Activated naive CD4-positive, alpha-beta T cell treated with anti-CD3 and anti-CD28 coated beads for 36 hours (primary cell): ENCODE measurements at regions not wholly inside any gene's neighbourhood (a gene's known extent, or its start where the extent isn't known, plus 50 kb on each side); places are given as distances from the start of the nearest gene placed in this dataset.
A peak's percentile ranks its signal among the peaks of the same experiment; 100 is the strongest.

ENCODE experiments used
- CTCF ChIA-PET: fragments of 350-600 bp; sonication (Branson Sonifier 250); formaldehyde crosslinking; loops from one replicate; lab custom pipeline; 2021; ENCODE audit warnings: antibody characterized with exemption; lab: Charles Lee
- DNase-seq: peaks from one replicate; pipeline ENCODE4 v3.0.0-alpha.2; 2020
- H3K27ac Mint-ChIP-seq: one replicate; pipeline ENCODE4 v1.8.0; 2021; ENCODE audit warnings: mild to moderate bottlenecking, mixed read lengths
- H3K27me3 Mint-ChIP-seq: one replicate; pipeline ENCODE4 v1.8.0; 2021; ENCODE audit warnings: low read depth, mixed read lengths
- H3K36me3 Mint-ChIP-seq: one replicate; pipeline ENCODE4 v1.8.0; 2021; ENCODE audit warnings: low read depth, mixed read lengths
- H3K4me1 Mint-ChIP-seq: one replicate; pipeline ENCODE4 v1.8.0; 2021; ENCODE audit warnings: low read depth, mixed read lengths
- H3K4me3 Mint-ChIP-seq: one replicate; pipeline ENCODE4 v1.8.0; 2021; ENCODE audit warnings: mild to moderate bottlenecking, moderate library complexity, mixed read lengths
- H3K9me3 Mint-ChIP-seq: one replicate; pipeline ENCODE4 v1.8.0; 2021; ENCODE audit warnings: mixed read lengths
- intact Hi-C: fragments of 100-400 bp; cut with micrococcal nuclease; formaldehyde crosslinking; loops from one replicate; pipeline ENCODE4 v1.15.1; 2023

DNA sequence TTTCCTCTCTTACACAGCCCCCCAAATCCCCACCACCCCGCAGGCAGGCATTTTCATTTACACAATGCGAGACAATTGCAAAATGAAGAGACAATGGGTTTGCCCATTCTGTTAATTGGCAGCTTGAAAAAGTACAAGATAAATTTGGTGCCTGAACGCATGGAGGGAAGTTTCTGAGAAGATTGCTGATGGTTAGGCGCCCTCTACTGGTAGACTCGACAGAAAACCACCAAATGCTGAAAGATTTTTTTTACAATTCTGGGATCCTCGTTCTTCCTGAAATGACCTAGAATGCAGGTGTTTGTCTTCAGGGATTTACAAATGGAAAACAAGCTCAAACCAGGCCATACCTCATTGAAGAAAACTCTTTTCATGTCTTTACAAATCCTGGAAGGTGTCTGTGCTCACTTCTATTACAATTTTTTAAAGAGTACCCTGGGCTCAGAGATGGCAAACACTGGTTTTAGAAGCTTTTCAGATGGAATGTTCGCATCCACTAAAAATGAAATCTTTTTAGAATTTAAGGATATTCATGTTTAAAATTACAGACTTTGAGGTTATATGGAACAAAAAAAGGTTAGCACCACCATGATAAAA, 338.5 kb downstream of the PMP22 start:
- CTCF ChIA-PET, result interaction anchor here (0.9 to 2.0 kb wide), 13 partner anchors 9 to 1896 kb away, joined by 3 to 6 read pairs (median 4); no protein-coding TSS in a partner anchor
- H3K27ac Mint-ChIP-seq, result no peak overlapping the region
- H3K4me1 Mint-ChIP-seq, result no peaks in the 10 kb centered on the region
- no peak overlapping the region for H3K4me3 Mint-ChIP-seq
- peak; percentile 72 for DNase-seq
- H3K9me3 Mint-ChIP-seq, result peaks cover 5% of the 10 kb centered on the region
- H3K27me3 Mint-ChIP-seq, result peaks cover 10% of the 10 kb centered on the region
- no peaks in the 10 kb centered on the region for H3K36me3 Mint-ChIP-seq
- intact Hi-C loops, result loop anchor here (1.0 to 5.0 kb wide), 4 partner anchors 626 to 1896 kb away; partner anchors contain the start of gene HS3ST3B1

DNA sequence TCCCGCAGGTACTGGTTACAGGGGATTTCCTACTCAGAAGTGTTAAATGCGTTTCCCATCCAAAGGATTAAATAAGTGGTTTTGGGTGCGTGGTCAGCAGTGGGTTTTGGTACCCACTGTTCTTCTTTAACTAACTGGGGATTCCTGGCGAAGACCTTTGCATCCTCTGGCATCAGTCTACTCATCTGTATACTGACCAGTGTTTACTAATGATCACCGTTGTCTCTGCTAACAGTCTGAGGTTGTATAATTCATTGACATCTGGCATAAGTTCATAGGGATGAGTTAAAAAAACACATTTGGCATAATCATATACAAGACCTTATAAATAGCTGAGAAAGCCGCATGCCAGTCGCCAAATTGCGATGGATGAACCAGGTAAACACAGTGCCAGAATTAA, 339.1 kb downstream of the PMP22 start:
- Mint-ChIP-seq H3K36me3 (no peaks in the 10 kb centered on the region), H3K4me3 (no peak overlapping the region), H3K27me3 (peaks cover 10% of the 10 kb centered on the region), H3K27ac (no peak overlapping the region), H3K4me1 (no peaks in the 10 kb centered on the region), H3K9me3 (peaks cover 5% of the 10 kb centered on the region)
- DNase-seq, result no peak
- CTCF ChIA-PET, result interaction anchor here (0.9 to 2.0 kb wide), 10 partner anchors 9 to 1896 kb away, joined by 3 to 6 read pairs (median 4); no protein-coding TSS in a partner anchor
- intact Hi-C loops, result loop anchor here (1.0 to 5.0 kb wide), 4 partner anchors 625 to 1895 kb away; partner anchors contain the start of gene HS3ST3B1

DNA sequence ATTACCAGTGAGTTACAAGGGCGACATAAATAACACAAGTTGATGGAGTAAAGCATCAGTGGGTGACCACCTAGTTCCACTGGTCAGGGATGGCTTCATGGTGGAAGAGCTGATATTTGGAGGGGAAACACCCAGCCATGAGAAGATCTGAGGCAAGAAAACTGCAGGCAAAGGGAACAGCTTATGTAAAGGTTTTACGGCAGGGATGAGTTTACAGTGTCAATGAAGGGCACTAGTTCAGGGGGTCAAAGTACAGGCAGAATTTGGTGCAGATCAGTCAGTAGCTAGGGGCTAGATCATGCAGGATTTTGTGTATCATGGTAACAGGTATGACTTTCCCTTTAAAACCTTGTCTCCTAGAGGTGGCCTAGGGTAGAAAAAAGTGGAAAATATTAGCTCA, 339.6 kb downstream of the PMP22 start:
- H3K9me3 Mint-ChIP-seq, result peaks cover 5% of the 10 kb centered on the region
- CTCF ChIA-PET, result interaction anchor here (1.4 kb wide), 1 partner anchor 629 kb away, joined by 4 read pairs; no protein-coding TSS in a partner anchor

DNA sequence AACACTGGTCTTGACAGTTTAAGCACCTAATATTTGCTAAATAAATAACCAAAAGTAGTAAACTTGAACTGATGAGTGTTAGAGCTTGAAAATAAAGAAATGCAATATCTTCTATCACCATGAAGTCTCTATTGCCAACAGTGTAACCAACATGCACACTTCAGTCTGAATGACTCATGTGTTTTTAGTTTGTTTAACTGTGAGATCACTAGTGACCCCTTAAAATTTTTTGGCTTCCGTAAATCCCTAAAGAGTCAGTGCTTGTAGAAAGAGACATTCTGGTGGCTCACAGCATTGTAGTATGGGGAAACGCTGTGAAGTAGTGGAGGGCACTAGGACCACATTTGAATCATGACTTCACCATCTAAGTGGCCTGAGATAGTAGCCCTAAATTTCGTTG, 341.1 kb downstream of the PMP22 start:
- Mint-ChIP-seq H3K9me3 (peaks cover 5% of the 10 kb centered on the region), H3K27ac (no peak overlapping the region), H3K4me1 (no peaks in the 10 kb centered on the region), H3K36me3 (no peaks in the 10 kb centered on the region), H3K27me3 (peaks cover 8% of the 10 kb centered on the region), H3K4me3 (no peak overlapping the region)
- CTCF ChIA-PET, result interaction anchor here (0.9 kb wide), 1 partner anchor 12 kb away, joined by 3 read pairs; no protein-coding TSS in a partner anchor
- intact Hi-C loops, result no loop called here
- DNase-seq, result no peak

More for the DNA sequence above, 339.6 kb downstream of the PMP22 start:
- Mint-ChIP-seq H3K27ac (no peak overlapping the region), H3K27me3 (peaks cover 10% of the 10 kb centered on the region), H3K4me3 (no peak overlapping the region), H3K36me3 (no peaks in the 10 kb centered on the region), H3K4me1 (no peaks in the 10 kb centered on the region)
- intact Hi-C loops, result loop anchor here (5.0 kb wide), 1 partner anchor 1588 kb away; no protein-coding TSS in a partner anchor
- DNase-seq, result no peak

DNA sequence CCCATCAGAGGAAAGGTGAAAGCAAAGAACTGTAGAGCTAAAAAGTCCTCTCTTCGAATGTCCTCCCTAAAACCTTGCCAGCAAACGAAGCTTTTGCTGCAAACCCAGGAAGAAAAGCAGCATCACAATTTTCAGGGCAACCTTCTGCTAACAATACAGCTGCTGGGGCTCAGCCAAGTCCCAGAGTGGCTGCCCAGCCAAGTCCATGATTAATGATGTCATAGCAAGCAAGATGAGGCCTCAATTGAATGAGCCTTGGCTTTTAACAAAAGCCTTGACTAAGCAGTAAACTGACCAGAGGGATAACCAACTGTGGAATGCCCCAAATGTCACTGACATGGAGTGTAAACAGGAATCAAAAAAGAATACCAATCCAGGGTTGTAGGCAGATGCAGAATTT, 342.7 kb downstream of the PMP22 start:
- intact Hi-C loops, result no loop called here
- no peak overlapping the region for H3K4me3 Mint-ChIP-seq

DNA sequence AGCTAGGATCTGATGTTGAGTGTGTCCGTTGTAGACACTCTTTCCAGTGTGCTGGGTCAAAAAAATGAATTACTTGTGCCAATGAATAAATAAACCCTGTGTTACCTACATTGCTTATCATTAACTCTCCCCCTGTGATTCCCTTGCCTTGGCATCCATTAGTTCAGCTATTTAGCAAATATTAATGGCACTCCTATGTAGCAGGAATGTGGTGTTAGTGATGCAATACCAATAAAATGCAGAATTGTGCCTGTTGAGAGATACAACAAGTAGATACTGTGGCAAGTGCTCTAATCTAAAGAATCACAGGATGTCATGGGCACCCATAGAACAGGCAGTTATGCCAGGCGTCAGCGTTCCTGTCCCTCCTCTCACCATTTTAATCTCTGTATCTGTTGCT, 343.2 kb downstream of the PMP22 start:
- Mint-ChIP-seq H3K27ac (no peak overlapping the region), H3K4me1 (no peaks in the 10 kb centered on the region), H3K9me3 (peaks cover 5% of the 10 kb centered on the region), H3K36me3 (no peaks in the 10 kb centered on the region), H3K4me3 (no peak overlapping the region), H3K27me3 (peaks cover 6% of the 10 kb centered on the region)
- no peak for DNase-seq
- intact Hi-C loops, result no loop called here
- CTCF ChIA-PET, result interaction anchor here (0.6 kb wide), 1 partner anchor 69 kb away, joined by 3 read pairs; no protein-coding TSS in a partner anchor

More for the DNA sequence above, 342.7 kb downstream of the PMP22 start:
- Mint-ChIP-seq H3K9me3 (peaks cover 5% of the 10 kb centered on the region), H3K4me1 (no peaks in the 10 kb centered on the region), H3K27me3 (peaks cover 6% of the 10 kb centered on the region), H3K36me3 (no peaks in the 10 kb centered on the region), H3K27ac (no peak overlapping the region)
- DNase-seq, result no peak
- CTCF ChIA-PET, result interaction anchor here (0.6 to 0.7 kb wide), 2 partner anchors 69 to 1345 kb away, joined by 3 read pairs; no protein-coding TSS in a partner anchor

DNA sequence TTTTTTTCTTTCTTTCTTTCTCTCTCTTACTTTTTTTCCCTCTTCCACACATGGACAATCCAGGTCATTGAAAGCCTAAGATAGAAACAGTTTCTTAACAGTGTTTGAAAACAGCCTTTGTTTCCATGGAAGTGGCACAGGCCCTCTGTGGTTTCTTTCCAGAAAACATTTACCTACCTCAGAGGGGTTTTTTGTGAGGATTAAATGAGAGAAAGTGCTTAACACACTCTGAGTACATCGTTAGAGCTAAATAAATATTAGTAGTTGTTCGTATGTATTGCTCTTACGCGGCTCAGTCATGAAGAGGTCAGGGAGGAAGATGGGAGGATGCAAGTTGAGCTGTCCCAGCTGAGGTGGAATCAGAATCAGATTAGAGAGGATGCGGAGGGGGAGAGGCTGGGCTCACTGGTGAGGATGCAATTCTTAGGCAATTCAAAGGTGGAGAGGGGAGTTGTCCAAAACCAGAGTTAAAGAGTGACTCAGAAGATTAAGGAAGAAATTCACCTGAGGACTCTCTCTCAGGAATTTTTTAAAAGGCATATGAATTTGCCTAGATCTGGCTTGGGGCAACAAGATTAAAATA, 345.4 kb downstream of the PMP22 start:
- intact Hi-C loops, result no loop called here

DNA sequence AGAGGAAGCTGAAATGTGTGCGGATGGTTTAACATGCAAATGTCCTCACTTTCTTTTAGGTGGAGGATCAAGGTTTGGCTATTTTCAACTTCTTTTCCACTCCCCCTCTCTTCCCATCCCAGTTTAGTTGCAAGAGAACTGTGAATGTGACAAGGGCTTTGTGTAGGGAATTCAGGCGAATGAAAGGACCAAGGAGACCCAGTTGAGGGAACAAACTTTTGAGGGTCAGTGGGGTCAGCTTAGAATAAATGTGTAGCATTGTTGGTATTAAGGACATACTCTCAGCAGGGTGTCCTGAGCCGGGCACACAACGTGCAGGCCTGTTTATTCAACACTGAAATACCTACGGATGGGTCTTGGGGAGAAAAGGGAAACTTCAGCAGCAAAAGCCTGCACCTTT, 346.0 kb downstream of the PMP22 start:
- intact Hi-C loops, result no loop called here
- no peaks in the 10 kb centered on the region for H3K36me3 Mint-ChIP-seq
- CTCF ChIA-PET, result interaction anchor here (0.9 kb wide), 1 partner anchor 1832 kb away, joined by 3 read pairs; no protein-coding TSS in a partner anchor
- no peak overlapping the region for H3K27ac Mint-ChIP-seq
- no peaks in the 10 kb centered on the region for H3K4me1 Mint-ChIP-seq
- no peak for DNase-seq
- peaks cover 5% of the 10 kb centered on the region for H3K9me3 Mint-ChIP-seq
- H3K4me3 Mint-ChIP-seq, result no peak overlapping the region
- peaks cover 2% of the 10 kb centered on the region for H3K27me3 Mint-ChIP-seq

More for the DNA sequence above, 345.4 kb downstream of the PMP22 start:
- peaks cover 5% of the 10 kb centered on the region for H3K9me3 Mint-ChIP-seq
- H3K27ac Mint-ChIP-seq, result no peak overlapping the region
- no peak overlapping the region for H3K4me3 Mint-ChIP-seq
- CTCF ChIA-PET, result interaction anchor here (0.9 kb wide), 1 partner anchor 1833 kb away, joined by 3 read pairs; no protein-coding TSS in a partner anchor
- no peak for DNase-seq
- H3K36me3 Mint-ChIP-seq, result no peaks in the 10 kb centered on the region
- no peaks in the 10 kb centered on the region for H3K27me3 Mint-ChIP-seq
- no peaks in the 10 kb centered on the region for H3K4me1 Mint-ChIP-seq

DNA sequence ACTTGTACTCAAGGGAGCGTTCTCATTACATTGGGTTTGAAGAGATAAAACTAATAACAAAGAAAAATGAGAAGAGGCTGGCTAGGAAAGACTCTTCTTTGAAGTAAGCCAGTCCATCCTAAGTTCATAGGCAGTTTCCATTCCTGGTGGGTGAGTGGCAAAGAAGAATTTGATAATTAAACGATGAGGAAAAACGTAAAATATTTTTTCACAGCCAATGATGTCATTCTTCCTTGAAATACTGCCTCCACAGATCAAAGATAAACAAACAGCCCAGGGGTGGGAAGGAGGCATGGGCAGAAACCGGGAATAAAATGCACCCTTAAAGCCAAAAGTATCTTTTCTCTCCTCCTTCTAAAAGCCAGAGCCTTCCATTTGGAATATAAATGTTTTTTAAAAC, 346.6 kb downstream of the PMP22 start:
- no peak for DNase-seq
- Mint-ChIP-seq H3K36me3 (no peaks in the 10 kb centered on the region), H3K9me3 (peaks cover 9% of the 10 kb centered on the region), H3K4me1 (no peaks in the 10 kb centered on the region), H3K27ac (no peak overlapping the region), H3K4me3 (no peak overlapping the region), H3K27me3 (peaks cover 7% of the 10 kb centered on the region)
- intact Hi-C loops, result no loop called here
- CTCF ChIA-PET, result no interaction called here

DNA sequence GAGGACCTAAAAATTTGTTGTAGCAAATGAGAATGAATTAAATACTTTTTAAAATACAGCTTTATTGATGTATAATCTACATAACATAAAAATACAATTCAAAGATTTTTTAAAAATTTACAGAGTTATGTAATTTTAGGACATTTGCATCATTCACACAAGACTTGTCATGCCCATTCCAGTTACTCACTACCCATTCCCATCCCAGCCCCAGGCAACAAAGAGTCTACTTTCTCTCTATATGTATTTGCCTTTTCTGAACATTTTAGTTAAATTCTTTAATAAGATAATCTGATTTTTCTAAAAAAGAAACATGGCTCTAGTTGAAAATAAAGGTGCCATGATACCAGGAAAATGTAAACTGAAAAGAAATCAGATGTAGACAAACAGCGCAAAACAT, 354.2 kb downstream of the PMP22 start:
- peaks cover 7% of the 10 kb centered on the region for H3K9me3 Mint-ChIP-seq
- CTCF ChIA-PET, result interaction anchor here (0.5 kb wide), 1 partner anchor 482 kb away, joined by 3 read pairs; no protein-coding TSS in a partner anchor
- H3K27ac Mint-ChIP-seq, result no peak overlapping the region
- no peak for DNase-seq
- intact Hi-C loops, result no loop called here
- H3K4me3 Mint-ChIP-seq, result no peak overlapping the region
- H3K4me1 Mint-ChIP-seq, result peaks cover 1% of the 10 kb centered on the region
- H3K36me3 Mint-ChIP-seq, result no peaks in the 10 kb centered on the region
- H3K27me3 Mint-ChIP-seq, result peaks cover 20% of the 10 kb centered on the region

DNA sequence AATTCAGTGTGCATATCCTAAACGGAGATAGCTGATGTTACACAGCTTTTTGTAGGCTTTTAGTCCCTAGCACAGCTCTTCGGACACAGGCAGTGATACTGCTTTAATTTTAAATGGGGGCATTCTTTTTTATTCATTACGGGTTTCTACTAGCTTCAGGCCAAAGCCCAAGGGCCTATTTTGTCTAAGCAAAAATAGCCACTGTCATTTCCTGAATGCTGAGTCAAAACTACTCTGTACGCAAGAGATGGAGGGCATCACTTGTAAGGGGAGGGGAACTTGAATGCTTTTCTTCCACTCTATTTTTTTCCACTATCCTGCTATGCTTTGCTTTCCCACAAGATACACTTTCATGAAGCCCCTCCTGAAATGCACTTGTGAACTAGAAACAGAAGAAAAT, 360.7 kb downstream of the PMP22 start:
- Mint-ChIP-seq H3K27ac (no peak overlapping the region), H3K36me3 (no peaks in the 10 kb centered on the region), H3K9me3 (no peaks in the 10 kb centered on the region), H3K4me1 (no peaks in the 10 kb centered on the region), H3K4me3 (no peak overlapping the region), H3K27me3 (peaks cover 32% of the 10 kb centered on the region)
- intact Hi-C loops, result no loop called here
- CTCF ChIA-PET, result interaction anchor here (0.5 kb wide), 1 partner anchor 1508 kb away, joined by 4 read pairs; no protein-coding TSS in a partner anchor
- no peak for DNase-seq

DNA sequence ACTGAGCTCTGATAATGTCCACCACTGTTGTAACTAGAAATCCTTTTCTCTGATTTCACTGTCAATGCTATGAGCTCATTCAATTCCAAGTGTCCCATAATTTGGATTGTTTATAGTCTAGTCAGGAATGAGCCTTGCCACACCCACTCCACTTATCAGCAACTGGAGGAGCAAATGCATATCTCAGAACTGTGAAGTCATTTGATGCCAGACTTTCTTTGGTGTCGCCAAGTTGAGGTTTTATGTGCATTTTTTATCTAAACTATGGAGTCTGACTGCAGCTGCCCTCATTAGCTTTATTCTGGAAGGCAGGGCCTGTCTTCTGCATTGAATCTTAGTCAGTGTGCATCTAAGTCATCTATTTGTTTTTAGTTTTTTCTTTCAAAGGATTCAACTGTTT, 361.3 kb downstream of the PMP22 start:
- Mint-ChIP-seq H3K27ac (no peak overlapping the region), H3K4me1 (no peaks in the 10 kb centered on the region), H3K36me3 (no peaks in the 10 kb centered on the region), H3K9me3 (no peaks in the 10 kb centered on the region), H3K4me3 (no peak overlapping the region), H3K27me3 (peaks cover 32% of the 10 kb centered on the region)
- DNase-seq, result no peak
- intact Hi-C loops, result no loop called here
- CTCF ChIA-PET, result interaction anchor here (0.5 kb wide), 1 partner anchor 1507 kb away, joined by 4 read pairs; no protein-coding TSS in a partner anchor
